Ascending aorta (tissue), 2 donors: ENCODE measurements at regions not wholly inside any gene's neighbourhood (a gene's known extent, or its start where the extent isn't known, plus 50 kb on each side); places are given as distances from the start of the nearest gene placed in this dataset.

Source experiments
- DNase-seq, 2 donors: peaks; one replicate each; pipeline ENCODE4 v3.0.0-alpha.2; 2019; ENCODE audit warnings: low spot score in 2 of 2
- H3K27ac ChIP-seq, 2 donors: fragments of 200-600 bp; sonication (generic); one replicate each; pipeline ENCODE4 v1.5.1; 2016 to 2017; ENCODE audit warnings: mild to moderate bottlenecking in 1 of 2
- H3K27me3 ChIP-seq: fragments of 200-600 bp; sonication (generic); one replicate; pipeline ENCODE4 v1.5.1; 2017
- H3K36me3 ChIP-seq, 2 donors: fragments of 200-600 bp; sonication (generic); one replicate each; pipeline ENCODE4 v1.5.1; 2016
- H3K4me1 ChIP-seq, 2 donors: fragments of 200-600 bp; sonication (generic); one replicate each; pipeline ENCODE4 v1.5.1; 2016 to 2017; ENCODE audit warnings: mild to moderate bottlenecking in 1 of 2
- H3K4me3 ChIP-seq, 2 donors: fragments of 200-600 bp; sonication (generic); one replicate each; pipeline ENCODE4 v1.5.1; 2016 to 2017; ENCODE audit warnings: mild to moderate bottlenecking in 1 of 2
- H3K9me3 ChIP-seq, 2 donors: fragments of 200-600 bp; sonication (generic); one replicate each; pipeline ENCODE4 v1.5.1; 2016
- intact Hi-C: fragments of 100-400 bp; cut with DNase I; formaldehyde crosslinking; loops from one replicate; pipeline ENCODE4 v1.15.1; 2023
- TF ChIP-seq, protein P1 (sequence below), 3 experiments: fragments of 200-600 bp in 2 of 3; fragments of 450-650 bp in 1 of 3; sonication (generic) in 2 of 3; IDR thresholded peaks; one replicate each; pipeline ENCODE4 v1.5.1; 2016 to 2019; ENCODE audit warnings: antibody characterized with exemption in 3 of 3, mild to moderate bottlenecking in 1 of 3, moderate library complexity in 1 of 3

- H3K4me3 ChIP-seq: no peak overlapping the region
- intact Hi-C loops: no loop called here
- H3K9me3 ChIP-seq: no peaks in the 10 kb centered on the region
- H3K27me3 ChIP-seq: no peaks in the 10 kb centered on the region
- DNase-seq: no peak
- H3K36me3 ChIP-seq: no peaks in the 10 kb centered on the region
- no peak overlapping the region for H3K27ac ChIP-seq
- TF ChIP-seq, protein P1, sequence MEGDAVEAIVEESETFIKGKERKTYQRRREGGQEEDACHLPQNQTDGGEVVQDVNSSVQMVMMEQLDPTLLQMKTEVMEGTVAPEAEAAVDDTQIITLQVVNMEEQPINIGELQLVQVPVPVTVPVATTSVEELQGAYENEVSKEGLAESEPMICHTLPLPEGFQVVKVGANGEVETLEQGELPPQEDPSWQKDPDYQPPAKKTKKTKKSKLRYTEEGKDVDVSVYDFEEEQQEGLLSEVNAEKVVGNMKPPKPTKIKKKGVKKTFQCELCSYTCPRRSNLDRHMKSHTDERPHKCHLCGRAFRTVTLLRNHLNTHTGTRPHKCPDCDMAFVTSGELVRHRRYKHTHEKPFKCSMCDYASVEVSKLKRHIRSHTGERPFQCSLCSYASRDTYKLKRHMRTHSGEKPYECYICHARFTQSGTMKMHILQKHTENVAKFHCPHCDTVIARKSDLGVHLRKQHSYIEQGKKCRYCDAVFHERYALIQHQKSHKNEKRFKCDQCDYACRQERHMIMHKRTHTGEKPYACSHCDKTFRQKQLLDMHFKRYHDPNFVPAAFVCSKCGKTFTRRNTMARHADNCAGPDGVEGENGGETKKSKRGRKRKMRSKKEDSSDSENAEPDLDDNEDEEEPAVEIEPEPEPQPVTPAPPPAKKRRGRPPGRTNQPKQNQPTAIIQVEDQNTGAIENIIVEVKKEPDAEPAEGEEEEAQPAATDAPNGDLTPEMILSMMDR (IDR thresholded peaks at IDR 0.05): no peak
- no peaks in the 10 kb centered on the region for H3K4me1 ChIP-seq
These were observed 74.5 kb upstream of the EXOC6 start for GRCh38 chr10:92773776-92774175.

DNA sequence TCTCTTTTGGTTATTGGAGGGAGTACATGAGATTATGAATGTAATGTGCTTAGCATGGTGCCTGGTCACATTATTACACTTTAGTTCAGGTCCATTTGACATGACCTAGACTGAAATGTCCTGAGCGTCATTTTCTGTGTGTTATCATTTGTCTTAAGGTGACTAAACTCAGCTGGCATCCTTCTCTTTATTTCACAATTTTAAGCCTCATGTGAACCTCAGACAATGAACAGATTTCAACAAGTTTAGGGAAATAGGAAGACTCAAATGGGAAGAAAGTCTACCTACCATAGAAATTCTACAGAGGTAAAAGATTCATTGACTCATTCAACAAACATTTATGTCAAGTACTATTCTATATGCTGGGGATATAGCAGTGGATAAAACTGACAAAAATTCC lies 70.2 kb upstream of the EXOC6 start:
- no peaks in the 10 kb centered on the region for H3K27me3 ChIP-seq
- H3K9me3 ChIP-seq: no peaks in the 10 kb centered on the region
- intact Hi-C loops: loop anchor here (5.0 kb wide), 1 partner anchor 46 kb away; no protein-coding TSS in a partner anchor
- H3K36me3 ChIP-seq: no peaks in the 10 kb centered on the region
- H3K4me1 ChIP-seq: no peaks in the 10 kb centered on the region
- H3K4me3 ChIP-seq: no peak overlapping the region
- DNase-seq: no peak
- TF ChIP-seq, protein P1 (IDR thresholded peaks at IDR 0.05): no peak
- no peak overlapping the region for H3K27ac ChIP-seq

- TF ChIP-seq, protein P1 (IDR thresholded peaks at IDR 0.05): no peak
- Histone ChIP-seq H3K36me3 (no peaks in the 10 kb centered on the region), H3K27me3 (no peaks in the 10 kb centered on the region), H3K4me3 (no peak overlapping the region), H3K27ac (no peak overlapping the region), H3K4me1 (no peaks in the 10 kb centered on the region), H3K9me3 (no peaks in the 10 kb centered on the region)
- intact Hi-C loops: no loop called here
- DNase-seq: no peak
These were observed 63.2 kb upstream of the EXOC6 start for GRCh38 chr10:92785118-92785517.

DNA sequence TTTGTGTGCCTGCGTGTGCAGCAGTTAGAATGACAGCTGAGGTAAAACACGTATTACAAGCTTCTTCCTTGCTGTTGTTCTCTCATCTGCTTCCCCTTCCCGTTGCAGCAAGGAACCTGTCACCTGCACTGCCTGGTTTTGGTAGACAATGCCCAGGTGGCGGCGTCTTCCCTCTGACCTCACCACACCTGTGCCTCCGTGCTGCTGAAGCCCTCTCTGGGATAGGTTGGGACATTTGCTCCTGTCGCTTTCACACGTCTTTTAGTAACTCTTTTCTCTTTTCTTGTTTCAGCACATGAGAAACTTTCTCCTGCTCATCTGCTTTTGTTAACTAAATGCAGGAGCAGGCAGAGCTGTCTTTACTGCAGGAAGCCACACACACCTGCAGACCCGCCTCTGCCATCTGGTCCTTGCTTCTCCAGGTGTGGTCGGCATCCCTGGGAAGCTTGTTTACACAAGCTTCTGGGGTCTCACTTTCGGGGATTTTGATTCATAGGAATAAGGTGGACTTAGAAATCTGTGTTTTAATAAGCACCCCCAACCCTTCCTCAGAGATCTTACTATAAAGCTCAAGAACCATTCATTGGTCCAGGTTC lies 60.7 kb upstream of the EXOC6 start:
- Histone ChIP-seq H3K4me3 (no peak overlapping the region), H3K36me3 (no peaks in the 10 kb centered on the region), H3K27me3 (no peaks in the 10 kb centered on the region), H3K9me3 (no peaks in the 10 kb centered on the region), H3K4me1 (no peaks in the 10 kb centered on the region), H3K27ac (no peak overlapping the region)
- TF ChIP-seq, protein P1 (IDR thresholded peaks at IDR 0.05): no peak
- DNase-seq: no peak
- intact Hi-C loops: no loop called here

DNA sequence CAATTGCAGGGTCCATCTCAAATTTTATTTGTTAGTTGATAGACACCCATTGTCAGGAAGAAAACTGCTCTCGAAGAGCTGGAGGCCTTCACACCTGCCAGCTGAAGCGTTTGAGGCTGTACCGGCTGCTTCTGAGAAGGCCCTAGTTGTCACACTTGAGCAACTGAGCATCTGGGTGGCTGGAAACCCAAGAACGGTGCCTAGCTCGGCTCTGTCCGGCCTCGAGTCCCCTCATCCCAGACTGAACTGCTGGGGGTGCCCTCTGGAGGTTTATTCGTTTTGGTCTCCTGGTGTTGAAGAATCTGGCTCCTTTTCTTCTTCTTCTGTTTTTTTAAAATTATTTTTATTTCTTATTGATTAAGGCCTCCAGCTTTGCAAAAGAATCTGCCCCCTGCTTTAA lies 59.3 kb upstream of the EXOC6 start:
- H3K27me3 ChIP-seq: no peaks in the 10 kb centered on the region
- no peak overlapping the region for H3K27ac ChIP-seq
- H3K4me1 ChIP-seq: no peaks in the 10 kb centered on the region
- H3K9me3 ChIP-seq: no peaks in the 10 kb centered on the region
- TF ChIP-seq, protein P1 (IDR thresholded peaks at IDR 0.05): no peak
- intact Hi-C loops: no loop called here
- no peak overlapping the region for H3K4me3 ChIP-seq
- no peak for DNase-seq
- no peaks in the 10 kb centered on the region for H3K36me3 ChIP-seq

- Histone ChIP-seq H3K4me1 (no peaks in the 10 kb centered on the region), H3K27ac (no peak overlapping the region), H3K4me3 (no peak overlapping the region), H3K36me3 (no peaks in the 10 kb centered on the region), H3K27me3 (no peaks in the 10 kb centered on the region), H3K9me3 (no peaks in the 10 kb centered on the region)
- TF ChIP-seq, protein P1 (IDR thresholded peaks at IDR 0.05): no peak
- intact Hi-C loops: no loop called here
- DNase-seq: no peak
These were observed 58.5 kb upstream of the EXOC6 start for GRCh38 chr10:92789786-92790185.
